HG02973 (cell line): ENCODE measurements at regions not wholly inside any gene's neighbourhood (a gene's known extent, or its start where the extent isn't known, plus 50 kb on each side); places are given as distances from the start of the nearest gene placed in this dataset.
"Not testable (repeated sequence)": the region's sequence is repeated elsewhere in the genome, so short reads cannot be mapped to it uniquely, and the experiment has no call there.

Experiments used
- ATAC-seq: cut with Tn5 transposase; IDR thresholded peaks from one replicate; pipeline ENCODE4 v1.9.1; 2021; ENCODE audit warnings: moderate library complexity; ENCODE audit not compliant: unreplicated experiment

- no peak for ATAC-seq
These were observed 1152.6 kb downstream of the NSUN3 start for GRCh38 chr3:95215437-95215957.

- ATAC-seq, result no peak
These were observed 1154.8 kb downstream of the NSUN3 start for GRCh38 chr3:95217661-95218060.

- no peak for ATAC-seq
These were observed 1155.6 kb downstream of the NSUN3 start for GRCh38 chr3:95218484-95218883.

- no peak for ATAC-seq
These were observed 1163.6 kb downstream of the NSUN3 start for GRCh38 chr3:95226437-95226836.

- ATAC-seq, result no peak
These were observed 1164.2 kb downstream of the NSUN3 start for GRCh38 chr3:95227092-95227491.

- no peak for ATAC-seq
These were observed 1165.6 kb downstream of the NSUN3 start for GRCh38 chr3:95228416-95228815.

GRCh38 chr3:95235916-95236315 lies 1173.1 kb downstream of the NSUN3 start:
- ATAC-seq, result no peak

GRCh38 chr3:95237783-95238182 lies 1174.9 kb downstream of the NSUN3 start:
- ATAC-seq, result no peak

GRCh38 chr3:95240395-95240794 lies 1177.5 kb downstream of the NSUN3 start:
- ATAC-seq, result no peak

GRCh38 chr3:95241256-95241655 lies 1178.4 kb downstream of the NSUN3 start:
- not testable (repeated sequence) for ATAC-seq

GRCh38 chr3:95246413-95246812 lies 1183.6 kb downstream of the NSUN3 start:
- ATAC-seq, result no peak

GRCh38 chr3:95254061-95254460 lies 1191.2 kb downstream of the NSUN3 start:
- no peak for ATAC-seq

GRCh38 chr3:95254758-95255157 lies 1191.9 kb downstream of the NSUN3 start:
- no peak for ATAC-seq

- no peak for ATAC-seq
These were observed 1202.3 kb downstream of the NSUN3 start for GRCh38 chr3:95265129-95265528.

- ATAC-seq, result no peak
These were observed 1208.5 kb downstream of the NSUN3 start for GRCh38 chr3:95271395-95271794.

GRCh38 chr3:95272166-95272565 lies 1209.3 kb downstream of the NSUN3 start:
- ATAC-seq, result no peak

GRCh38 chr3:95272781-95273180 lies 1209.9 kb downstream of the NSUN3 start:
- ATAC-seq, result no peak

GRCh38 chr3:95277613-95278012 lies 1214.8 kb downstream of the NSUN3 start:
- ATAC-seq, result no peak

GRCh38 chr3:95280711-95281352 lies 1218.0 kb downstream of the NSUN3 start:
- no peak for ATAC-seq

- ATAC-seq, result no peak
These were observed 1226.4 kb downstream of the NSUN3 start for GRCh38 chr3:95289295-95289694.

GRCh38 chr3:95297581-95297980 lies 1234.7 kb downstream of the NSUN3 start:
- ATAC-seq, result no peak

GRCh38 chr3:95302044-95302443 lies 1239.2 kb downstream of the NSUN3 start:
- ATAC-seq, result no peak

GRCh38 chr3:95310560-95310959 lies 1247.7 kb downstream of the NSUN3 start:
- no peak for ATAC-seq
